ENCODE measurements at regions not wholly inside any gene's neighbourhood (a gene's known extent, or its start where the extent isn't known, plus 50 kb on each side); places are given as distances from the start of the nearest gene placed in this dataset.
"Not testable (repeated sequence)": the region's sequence is repeated elsewhere in the genome, so short reads cannot be mapped to it uniquely, and the experiment has no call there.

DNA sequence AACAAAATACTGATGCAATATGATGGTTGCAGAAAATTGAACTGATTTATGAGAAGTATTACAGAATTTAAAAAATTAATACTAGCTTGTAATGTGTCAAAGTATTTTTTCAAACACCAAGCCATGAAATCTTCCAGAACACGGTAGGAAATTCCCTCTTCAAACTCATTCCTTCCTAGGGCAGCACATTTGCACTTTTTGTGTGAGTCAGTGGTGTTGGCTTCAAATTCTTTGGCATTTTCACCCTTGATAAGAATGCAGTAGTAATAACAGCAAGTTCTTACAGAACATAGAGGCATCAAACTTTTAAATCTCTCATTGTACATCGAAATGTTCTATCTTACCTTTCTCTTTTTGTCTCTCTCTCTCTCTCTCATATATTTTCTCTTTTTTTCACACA lies 191.8 kb downstream of the CGGBP1 start:
- DNase-seq = no peak

DNA sequence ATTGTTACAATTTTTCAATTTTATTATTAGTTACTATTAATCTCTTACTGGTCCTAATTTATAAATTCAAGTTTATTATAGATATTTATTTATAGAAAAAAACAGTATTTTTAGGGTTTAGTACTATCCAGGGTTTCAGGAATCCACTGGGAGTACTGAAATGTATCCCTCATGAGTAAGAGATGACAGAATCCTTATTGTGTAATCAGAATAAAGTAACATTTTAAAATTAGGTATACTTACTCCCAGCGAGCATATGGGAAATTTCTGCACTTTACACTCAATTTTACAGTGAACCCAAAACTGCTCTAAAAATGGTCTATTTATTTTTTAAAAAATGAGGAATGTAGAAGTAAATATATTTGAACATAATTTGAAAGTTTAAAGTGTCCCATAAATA lies 202.7 kb downstream of the CGGBP1 start:
- DNase-seq = no peak

DNA sequence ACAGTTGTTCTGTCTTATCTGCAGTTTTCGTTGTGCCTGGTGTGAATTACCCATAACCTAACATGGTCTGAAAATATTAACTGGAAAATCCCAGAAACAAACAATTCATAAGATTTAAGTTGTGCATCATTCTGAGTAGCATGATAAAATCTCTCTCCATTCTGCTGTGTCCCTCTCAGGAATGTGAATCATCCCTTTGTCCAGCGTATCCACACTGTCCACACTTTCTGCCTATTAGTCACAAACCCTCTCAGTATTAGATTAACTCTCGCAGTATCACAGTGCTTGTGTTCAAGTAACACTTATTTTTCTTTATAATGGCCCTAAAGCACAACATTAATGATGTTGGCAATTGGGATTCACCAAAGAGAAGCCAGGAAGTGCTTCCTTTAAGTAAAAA lies 203.2 kb downstream of the CGGBP1 start:
- DNase-seq = no peak

DNA sequence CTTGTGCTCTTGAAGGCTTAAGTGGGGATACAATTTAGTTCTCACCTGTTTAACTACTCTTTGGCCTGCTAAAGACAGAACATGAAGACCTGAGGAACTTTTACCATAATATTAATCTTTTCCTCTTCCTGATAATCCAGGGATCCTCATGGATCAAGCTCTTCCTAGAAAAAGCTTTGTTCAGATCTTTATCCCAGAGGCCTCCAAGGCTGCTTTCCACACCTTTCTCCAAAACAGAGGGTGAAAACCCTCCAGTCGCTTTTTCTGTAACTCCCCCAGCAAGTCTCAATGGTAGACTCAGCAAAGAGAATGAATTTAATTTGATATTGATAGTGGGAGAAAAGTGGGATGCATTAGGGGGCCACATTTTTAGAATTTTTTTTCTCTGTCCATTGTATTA lies 203.6 kb downstream of the CGGBP1 start:
- DNase-seq = no peak

DNA sequence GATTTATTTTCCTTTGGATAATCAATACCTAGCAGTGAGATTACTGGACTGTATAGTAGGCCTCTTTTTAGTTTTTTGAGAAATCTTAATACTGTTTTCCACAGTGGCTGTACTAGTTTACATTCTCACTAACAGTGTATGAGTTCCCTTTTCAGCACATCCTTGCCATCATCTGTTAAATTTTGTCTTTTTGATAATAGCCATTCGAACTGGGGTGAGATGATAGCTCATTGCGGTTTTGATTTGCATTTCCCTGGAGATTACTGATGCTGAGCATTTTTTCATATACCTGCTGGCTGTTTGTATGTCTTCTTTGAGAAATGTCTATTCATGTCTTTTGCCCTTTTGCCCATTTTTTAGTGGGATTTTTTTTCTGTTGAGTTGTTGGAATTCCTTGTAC lies 210.8 kb downstream of the CGGBP1 start:
- DNase-seq = no peak

DNA sequence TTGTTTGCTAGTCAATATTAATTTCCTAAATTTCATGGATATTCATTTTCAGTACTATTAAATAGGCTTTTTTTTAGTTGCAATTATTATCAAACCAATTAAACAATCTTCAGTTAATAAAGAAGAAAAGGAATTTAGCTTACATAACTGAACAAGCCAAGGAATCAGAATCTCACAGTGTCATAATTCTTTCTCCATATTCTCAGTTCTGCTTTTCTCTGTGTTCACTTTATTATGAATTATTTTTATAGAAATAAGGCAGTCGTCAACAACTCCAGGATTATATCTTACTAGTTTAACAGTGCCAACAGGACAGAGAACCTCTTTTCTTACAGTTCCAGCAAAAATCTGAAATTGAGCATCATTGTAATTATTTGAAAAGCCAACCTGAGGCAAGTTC lies 221.7 kb downstream of the CGGBP1 start:
- no peak for DNase-seq

DNA sequence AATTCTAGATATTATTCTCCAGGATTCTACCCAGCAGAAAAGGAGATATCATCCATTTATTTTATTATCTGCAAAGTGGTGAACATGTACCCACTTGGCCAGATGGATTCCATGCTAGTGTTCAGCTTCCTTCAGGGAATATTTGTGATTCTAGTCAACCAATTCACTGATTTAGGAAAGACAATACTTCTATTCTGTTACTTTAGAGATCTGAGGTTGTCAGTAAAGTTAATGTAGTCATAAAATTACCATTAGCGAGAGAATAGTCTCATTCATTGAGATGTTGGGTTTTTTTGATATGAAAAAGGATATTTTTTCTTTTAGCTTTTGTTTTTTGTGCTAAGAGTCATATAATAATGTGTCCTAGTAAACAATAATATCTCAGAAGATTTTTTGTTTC lies 222.8 kb downstream of the CGGBP1 start:
- no peak for DNase-seq

DNA sequence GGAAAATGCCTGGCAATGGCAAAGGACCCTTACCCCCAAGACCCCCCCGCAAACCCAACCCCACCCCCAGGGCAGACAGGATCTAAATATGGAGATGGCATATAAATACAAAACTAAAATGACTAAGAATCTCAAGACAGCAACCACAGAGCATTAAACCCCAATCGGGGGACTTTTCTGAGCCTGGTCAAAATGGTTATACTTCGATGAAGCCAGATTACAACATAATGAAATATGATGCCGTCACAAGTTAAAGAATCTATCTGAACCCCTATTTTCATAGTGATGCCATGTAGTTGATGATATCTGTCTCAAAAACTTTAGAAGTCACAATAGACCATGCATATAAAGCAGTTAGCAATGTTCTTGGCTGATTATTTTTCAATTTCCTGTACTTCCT lies 223.6 kb downstream of the CGGBP1 start:
- DNase-seq = no peak

DNA sequence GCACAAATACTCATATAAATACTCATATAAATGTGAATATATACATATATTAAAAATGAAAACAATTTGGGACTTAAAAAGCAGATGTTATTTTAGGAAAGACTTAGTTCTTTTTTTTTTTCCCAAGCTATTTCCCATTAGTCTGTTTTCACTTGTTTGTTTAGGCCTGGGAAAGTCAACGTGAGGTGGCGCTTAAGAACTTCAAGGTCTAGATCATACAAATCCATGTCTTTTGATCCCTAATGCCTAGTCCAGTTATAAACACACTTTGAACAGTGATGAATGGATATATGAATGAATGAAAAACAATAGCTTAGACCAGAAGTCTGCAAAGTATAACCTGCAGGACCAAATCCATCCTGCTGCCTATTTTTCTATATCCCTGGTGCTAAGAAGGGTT lies 224.5 kb downstream of the CGGBP1 start:
- no peak for DNase-seq

DNA sequence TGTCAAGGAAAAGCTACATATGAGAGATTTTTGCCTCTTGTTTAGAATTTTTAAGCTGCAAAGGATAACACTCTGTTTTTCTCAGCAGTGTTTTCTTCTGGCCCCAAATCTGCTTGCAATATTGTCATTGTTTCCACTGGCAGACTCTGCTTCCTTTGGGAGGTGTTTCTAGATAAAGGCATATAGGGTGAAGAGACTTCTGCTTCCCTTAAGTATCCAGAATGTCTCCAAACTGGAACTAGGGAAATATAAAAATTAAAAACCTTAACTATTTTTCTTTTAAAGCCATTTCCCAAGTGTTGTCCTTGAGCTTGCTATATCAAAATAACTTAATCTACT lies 225.8 kb downstream of the CGGBP1 start:
- DNase-seq = no peak

DNA sequence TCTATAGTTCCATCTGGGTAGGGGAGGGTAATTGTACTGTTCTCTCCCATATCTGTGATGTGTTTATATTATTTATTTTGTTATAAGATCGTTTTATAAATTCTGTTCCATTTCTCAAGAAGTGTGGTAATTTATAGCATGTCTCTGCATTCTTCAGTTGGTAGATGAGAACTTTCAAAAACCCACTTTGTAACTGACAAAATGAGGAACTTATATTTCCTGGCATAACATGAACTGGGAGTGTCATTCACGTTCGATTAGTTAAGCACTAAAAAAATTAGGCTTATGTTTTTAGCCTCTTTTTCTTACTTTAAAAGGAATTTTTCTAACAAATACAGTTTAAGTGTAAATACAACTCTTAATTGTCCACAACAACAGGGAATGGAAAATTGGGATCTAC lies 230.8 kb downstream of the CGGBP1 start:
- DNase-seq = no peak

DNA sequence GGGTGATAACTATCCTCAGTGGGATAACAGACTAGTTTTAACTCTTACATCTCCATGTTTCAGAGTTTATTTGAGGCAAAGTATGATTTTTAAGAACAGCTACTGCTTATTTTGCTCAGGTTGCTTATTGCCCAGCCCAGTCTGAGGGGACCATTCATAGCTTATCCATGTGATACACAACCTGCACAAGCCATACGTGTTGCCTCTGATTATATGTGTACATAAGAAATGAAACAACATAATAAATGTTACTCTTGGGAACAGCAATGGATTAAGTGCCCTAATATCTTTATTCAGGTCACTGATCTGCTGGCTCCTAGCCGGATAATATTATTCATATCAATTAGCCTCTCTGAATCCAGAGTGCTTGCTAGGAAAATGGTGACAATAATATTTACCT lies 236.2 kb downstream of the CGGBP1 start:
- DNase-seq = no peak

DNA sequence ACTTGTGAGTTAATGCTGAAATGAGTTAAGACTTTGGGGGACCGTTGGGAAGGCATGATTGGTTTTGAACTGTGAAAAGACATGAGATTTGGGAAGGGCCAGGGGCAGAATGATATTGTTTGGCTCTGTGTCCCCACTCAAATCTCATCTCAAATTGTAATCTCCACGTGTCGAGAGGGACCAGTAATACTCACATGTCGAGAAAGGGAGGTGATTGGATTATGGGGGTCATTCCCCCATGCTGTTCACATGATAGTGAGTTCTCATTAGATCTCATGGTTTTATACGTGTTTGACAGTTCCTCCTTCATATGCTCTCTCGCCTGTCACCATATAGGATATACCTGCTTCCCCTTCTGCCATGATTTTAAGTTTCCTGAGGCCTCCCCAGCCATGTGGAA lies 245.3 kb downstream of the CGGBP1 start:
- DNase-seq = not testable (repeated sequence)

DNA sequence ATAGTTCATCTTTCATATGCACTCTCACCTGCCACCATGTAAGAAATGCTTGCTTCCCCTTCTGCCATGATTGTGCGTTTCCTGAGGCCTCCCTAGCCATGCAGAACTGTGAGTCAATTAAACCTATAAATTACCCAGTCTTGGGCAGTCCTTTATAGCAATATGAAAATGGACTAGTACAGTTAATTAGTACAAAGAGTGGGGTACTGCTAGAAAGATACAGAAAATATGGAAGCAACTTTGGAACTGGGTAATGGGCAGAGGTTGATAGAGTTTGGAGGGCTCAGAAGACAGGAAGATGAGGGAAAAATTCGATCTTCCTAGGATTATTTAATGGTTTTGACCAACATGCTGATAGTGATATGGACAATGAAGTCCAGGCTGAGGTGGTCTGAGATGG lies 246.9 kb downstream of the CGGBP1 start:
- no peak for DNase-seq

DNA sequence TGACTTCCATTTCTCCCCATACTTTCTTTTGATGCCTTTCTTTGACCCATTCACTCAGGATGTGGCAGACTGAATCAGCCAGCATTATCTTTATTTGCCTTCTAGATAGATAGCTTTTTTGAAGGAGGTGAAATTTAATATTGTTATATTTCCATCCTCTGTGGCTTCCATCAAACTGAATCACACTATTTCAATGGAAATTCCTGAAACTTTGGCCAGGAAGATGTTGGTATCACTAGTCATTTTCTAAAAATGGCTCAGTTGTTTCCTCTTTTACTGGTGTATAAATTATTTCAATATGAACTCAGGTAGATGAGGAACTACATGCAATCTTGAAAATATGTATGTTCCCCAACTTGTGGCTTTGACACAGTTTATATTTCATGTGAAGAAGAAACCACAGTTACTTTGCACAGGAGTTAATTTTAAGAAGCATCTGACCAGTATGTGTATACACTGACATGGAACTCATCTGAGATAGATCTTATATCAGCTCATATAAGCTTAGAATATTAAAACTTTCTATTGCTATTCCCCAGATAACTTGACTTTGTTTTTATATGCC lies 248.3 kb downstream of the CGGBP1 start:
- DNase-seq = no peak

DNA sequence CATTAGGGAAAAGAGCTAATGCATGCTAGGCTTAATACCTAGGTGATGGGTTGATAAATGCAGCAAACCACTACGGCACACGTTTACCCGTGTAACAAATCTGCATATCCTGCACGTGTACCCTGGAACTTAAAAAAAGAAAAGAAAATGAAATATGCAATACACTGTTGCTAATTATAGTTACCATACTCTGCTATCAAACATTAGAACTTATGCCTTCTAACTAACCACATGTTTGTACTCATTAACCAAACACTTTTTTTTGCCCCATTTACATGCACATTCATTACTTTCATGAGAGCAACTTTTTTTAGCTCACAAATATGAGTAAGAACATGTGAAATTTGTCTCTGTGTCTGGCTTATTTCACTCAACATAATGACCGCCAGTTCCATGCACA lies 253.1 kb downstream of the CGGBP1 start:
- DNase-seq = no peak

DNA sequence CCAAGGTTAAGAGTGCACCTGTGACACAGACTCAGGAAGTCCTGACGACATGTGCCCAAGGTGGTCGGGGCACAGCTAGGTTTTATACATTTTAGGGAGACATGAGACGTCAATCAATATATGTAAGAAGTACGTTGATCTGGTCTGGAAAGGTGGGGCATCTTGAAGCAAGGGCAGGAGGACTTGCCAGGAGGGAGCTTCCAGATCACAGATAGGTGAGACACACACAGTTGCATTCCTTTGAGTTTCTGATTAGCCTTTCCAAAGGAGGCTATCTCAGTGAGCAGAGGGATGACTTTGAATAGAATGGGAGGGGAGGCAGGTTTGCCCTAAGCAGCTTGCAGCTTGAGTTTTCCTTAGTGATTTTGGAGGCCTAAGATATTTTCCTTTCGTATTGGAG lies 257.4 kb downstream of the CGGBP1 start:
- no peak for DNase-seq

DNA sequence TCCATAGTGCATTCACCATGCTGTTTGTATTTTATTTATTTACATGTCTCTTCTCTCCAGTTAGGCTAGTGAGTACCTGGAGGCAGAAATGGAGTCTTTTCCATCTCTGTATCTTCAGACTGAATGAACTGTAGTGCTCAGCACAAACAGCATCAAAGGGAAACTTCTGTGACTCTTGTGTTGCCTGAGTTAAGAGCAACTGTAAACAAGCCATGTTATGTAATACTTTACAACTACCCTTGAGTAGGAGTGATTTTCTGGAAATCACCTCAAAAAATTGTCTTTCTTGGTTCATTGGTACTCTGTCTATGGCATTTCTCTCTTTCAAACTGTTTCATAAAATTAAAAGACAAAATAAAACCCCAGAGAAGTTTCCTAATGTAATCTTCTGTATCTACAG lies 258.3 kb downstream of the CGGBP1 start:
- no peak for DNase-seq

DNA sequence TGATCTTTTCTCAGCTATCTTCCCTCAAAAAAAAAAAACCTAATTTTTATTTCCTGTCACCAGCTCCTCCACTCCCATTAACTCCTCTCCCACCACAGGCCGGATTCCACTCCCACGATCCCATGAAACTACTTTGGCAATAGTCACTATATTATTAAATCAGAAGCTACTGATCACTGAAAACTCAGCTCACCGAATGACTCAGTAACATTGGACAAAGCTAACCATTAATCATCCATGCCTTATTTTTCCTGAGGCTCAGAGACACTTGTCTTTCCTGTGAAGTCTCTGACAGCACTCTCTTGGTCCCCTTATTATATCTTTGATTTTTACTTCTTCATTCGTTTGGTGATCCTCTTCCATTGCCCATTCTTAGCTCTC lies 260.2 kb downstream of the CGGBP1 start:
- no peak for DNase-seq

DNA sequence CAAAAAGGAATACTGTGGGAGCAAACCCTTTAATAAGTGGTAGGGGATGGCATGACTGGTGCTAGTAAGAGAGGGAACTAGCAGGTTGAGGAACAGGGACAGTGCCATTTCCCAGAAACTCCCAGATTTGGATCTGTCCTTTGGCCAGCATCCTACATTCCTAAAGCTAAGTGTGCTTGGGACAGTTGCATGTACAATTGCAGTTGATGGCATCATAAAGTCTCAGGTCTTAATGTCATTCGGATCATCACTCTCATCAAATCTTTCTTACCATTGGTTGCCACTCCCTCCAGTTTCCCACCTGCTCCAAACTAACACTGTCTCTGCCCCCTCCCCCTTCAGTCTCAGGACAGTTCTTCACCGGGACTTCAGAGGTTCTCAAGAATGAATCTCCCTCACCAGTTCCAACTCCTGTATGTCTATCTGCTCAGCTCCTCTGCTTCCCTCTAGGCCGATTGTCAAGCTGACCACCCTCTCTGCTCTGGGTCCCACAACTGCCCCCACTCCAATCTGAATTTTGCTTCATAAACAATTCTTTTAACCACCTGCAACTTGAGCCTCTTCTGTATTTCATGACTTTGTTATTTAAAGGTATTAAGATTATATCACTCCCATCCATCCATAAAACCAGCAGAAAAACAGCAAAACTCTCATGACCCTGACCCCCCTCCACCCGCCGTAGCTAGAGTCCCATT lies 260.8 kb downstream of the CGGBP1 start:
- no peak for DNase-seq

DNA sequence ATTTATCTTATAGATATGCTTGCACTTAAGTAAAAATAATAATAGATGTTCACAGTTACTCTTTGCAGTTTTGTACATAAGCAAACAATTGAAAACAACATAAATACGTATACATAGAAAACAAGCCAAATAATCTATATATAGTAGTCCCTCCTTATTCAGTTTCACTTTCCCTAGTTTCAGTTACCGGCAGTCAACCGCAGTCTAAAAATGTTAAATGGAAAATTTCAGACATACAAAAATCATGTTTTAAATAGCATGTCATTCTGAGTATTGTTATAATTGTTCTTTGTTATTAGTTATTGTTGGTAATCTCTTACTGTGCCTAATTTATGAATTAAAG lies 262.0 kb downstream of the CGGBP1 start:
- no peak for DNase-seq

DNA sequence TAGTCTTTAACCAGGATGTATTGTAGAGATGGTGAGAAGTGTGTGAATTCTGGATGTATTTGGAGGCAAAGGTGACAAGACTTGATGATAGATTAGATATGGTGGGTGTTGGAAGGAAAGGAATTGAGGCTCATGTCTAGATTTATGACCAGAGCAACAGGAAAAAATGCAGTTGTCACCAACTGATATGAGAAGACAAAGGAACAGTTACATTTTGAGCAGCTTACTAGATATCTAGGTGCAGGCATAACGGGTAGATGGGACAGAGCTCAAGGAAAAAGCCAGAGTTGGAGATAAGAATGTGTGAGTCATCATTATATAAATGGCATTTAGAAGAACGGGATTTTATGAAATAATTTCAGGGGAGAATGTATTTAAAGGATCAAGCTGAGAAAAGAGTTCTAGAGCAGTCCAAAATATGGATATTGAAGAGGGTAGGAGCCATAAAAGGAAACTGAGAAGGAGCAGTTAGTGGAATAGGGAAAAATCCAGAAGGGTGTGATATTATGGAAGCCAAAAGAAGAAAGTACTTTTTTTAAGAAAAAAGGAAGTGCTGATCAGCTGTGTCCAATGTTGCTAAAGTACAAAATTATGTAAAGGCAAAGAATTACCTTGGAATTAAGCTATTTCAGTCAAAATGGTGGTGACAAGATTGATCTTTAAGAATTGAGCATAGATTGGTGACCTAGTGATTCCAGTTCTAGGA lies 262.5 kb downstream of the CGGBP1 start:
- DNase-seq = no peak

DNA sequence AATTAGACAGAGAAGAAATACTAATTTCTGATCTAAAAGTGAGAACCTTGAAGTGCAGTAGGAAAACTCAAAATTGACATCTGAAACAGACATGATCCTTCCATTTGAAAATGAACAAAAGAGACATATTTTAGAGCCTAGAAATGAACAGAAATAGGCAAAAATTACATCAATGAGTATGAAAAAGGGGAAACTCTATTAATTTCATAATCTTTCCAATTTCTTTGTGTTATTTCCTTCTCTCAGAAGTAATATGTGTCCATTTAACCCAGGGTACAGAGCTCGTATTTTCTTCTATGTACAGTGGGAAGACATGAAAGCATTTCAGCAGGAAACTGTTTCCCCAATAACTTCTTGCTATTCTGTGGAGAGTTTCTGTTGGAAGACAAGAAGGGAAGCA lies 263.1 kb downstream of the CGGBP1 start:
- no peak for DNase-seq

DNA sequence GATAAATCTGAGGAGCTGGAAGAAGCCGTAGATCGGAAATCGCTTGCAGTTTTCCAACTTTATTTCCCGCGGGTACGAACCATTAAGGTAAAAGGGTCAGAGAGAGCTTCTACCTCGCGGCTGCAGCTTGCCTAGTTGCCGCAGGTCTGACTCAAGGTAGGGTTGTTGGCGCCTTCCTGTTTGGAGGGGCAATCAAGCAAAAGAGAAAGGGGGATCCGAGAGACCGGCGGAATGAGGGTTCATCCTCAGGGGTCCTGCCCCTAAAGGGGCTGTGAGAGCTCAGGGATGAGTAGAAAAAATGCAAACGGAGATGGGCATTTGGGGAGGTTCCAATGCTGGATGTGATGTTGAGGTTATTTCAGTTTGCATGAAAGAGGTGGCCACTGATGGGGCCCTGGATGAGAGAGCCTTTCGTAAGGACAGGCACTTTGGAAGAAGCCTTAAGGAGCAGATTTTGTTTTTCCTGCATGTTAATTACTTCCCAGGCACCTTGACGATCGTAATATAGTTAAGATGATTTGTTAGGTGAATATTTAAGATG lies 265.4 kb downstream of the CGGBP1 start:
- no peak for DNase-seq

All from 8988T (cell line).